IPS-18a (cell line): ENCODE measurements at regions not wholly inside any gene's neighbourhood (a gene's known extent, or its start where the extent isn't known, plus 50 kb on each side); places are given as distances from the start of the nearest gene placed in this dataset.

Experiments
- H3K27ac ChIP-seq: one replicate; pipeline ENCODE4 v1.5.1; 2013; ENCODE audit warnings: low read length
- H3K27me3 ChIP-seq: one replicate; pipeline ENCODE4 v1.6.1; 2013; ENCODE audit warnings: mild to moderate bottlenecking, low read length; ENCODE audit not compliant: control insufficient read depth, insufficient read depth
- H3K36me3 ChIP-seq: one replicate; pipeline ENCODE4 v1.6.1; 2013; ENCODE audit warnings: low read depth, low read length; ENCODE audit not compliant: control insufficient read depth
- H3K4me1 ChIP-seq: one replicate; pipeline ENCODE4 v1.6.1; 2013; ENCODE audit warnings: low read depth, low read length; ENCODE audit not compliant: control insufficient read depth
- H3K4me3 ChIP-seq: one replicate; pipeline ENCODE4 v1.5.1; 2013; ENCODE audit warnings: low read length
- H3K9ac ChIP-seq: one replicate; pipeline ENCODE4 v1.6.1; 2013; ENCODE audit warnings: mild to moderate bottlenecking, low read length, moderate library complexity
- H3K9me3 ChIP-seq: one replicate; pipeline ENCODE4 v1.6.1; 2013; ENCODE audit warnings: low read depth, low read length; ENCODE audit not compliant: control insufficient read depth

GRCh38 chr15:81567924-81568323, 193.9 kb upstream of the TMC3 start:
- H3K9ac ChIP-seq = no peak overlapping the region
- no peak overlapping the region for H3K27ac ChIP-seq
- H3K4me1 ChIP-seq = no peaks in the 10 kb centered on the region
- H3K27me3 ChIP-seq = no peaks in the 10 kb centered on the region
- no peaks in the 10 kb centered on the region for H3K9me3 ChIP-seq
- no peaks in the 10 kb centered on the region for H3K36me3 ChIP-seq
- H3K4me3 ChIP-seq = no peak overlapping the region

DNA sequence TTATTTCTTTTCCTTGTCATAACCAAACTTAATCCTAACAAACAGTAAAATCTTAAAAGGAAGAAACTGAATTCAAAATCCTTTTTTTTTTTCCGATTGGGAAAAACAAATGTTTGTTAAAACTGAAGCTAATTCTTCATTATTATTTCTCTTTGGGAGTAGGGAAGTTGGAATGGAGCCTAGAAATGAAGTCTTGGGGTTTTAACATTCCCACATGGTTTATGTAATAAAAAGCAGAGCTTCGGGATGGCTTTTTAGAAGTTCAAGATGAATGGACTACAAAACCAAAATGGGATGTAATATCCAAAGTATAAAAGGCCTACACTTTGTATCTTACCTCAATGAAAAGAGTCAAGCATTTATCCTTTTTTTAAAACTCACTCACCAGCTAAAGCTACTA, 189.0 kb upstream of the TMC3 start:
- no peaks in the 10 kb centered on the region for H3K9me3 ChIP-seq
- no peak overlapping the region for H3K4me3 ChIP-seq
- no peaks in the 10 kb centered on the region for H3K36me3 ChIP-seq
- H3K27ac ChIP-seq = no peak overlapping the region
- no peak overlapping the region for H3K9ac ChIP-seq
- H3K27me3 ChIP-seq = no peaks in the 10 kb centered on the region
- no peaks in the 10 kb centered on the region for H3K4me1 ChIP-seq

DNA sequence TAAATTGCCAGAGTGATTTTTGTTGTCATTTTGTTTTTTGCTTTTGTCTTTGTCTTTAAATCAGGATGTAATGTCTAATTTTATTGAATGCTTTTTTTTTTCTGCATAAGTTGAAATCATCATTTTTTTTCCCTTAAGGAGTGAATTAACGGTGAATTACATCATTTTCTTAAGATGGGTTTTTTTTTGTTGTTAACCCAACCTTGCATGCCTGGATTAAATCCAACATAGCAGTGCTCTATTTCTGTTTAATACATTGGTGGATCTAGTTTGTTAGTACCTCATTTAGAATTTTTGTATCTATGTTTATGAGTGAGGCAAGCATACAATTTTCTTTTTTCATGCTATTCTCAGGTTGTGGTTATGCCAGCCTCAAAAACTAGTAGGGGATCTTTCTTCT, 186.4 kb upstream of the TMC3 start:
- Histone ChIP-seq H3K4me1 (no peaks in the 10 kb centered on the region), H3K9me3 (no peaks in the 10 kb centered on the region), H3K27ac (no peak overlapping the region), H3K27me3 (no peaks in the 10 kb centered on the region), H3K4me3 (no peak overlapping the region), H3K36me3 (no peaks in the 10 kb centered on the region), H3K9ac (no peak overlapping the region)

DNA sequence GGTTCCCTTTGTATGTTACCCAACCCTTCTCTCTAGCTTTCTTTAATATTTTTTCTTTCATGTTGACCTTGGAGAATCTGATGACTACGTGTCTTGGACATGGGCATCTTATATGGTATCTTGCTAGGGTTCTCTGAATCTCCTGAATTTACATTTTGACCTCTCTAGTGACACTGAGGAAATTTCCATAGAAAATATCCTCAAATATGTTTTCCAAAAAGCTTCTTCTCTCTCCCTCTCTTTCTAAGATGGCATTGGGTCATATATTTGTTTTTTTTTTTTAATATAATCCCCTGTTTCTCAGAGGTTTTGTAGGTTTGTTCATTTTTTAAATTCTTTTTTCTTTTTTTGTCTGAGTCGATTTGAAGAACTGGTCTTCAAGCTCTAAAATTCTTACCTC, 184.0 kb upstream of the TMC3 start:
- no peak overlapping the region for H3K4me3 ChIP-seq
- H3K27me3 ChIP-seq = no peaks in the 10 kb centered on the region
- no peaks in the 10 kb centered on the region for H3K4me1 ChIP-seq
- no peaks in the 10 kb centered on the region for H3K9me3 ChIP-seq
- no peak overlapping the region for H3K27ac ChIP-seq
- no peak overlapping the region for H3K9ac ChIP-seq
- no peaks in the 10 kb centered on the region for H3K36me3 ChIP-seq

GRCh38 chr15:81555346-81555745, 181.3 kb upstream of the TMC3 start:
- Histone ChIP-seq H3K4me1 (no peaks in the 10 kb centered on the region), H3K9me3 (no peaks in the 10 kb centered on the region), H3K36me3 (no peaks in the 10 kb centered on the region), H3K27me3 (no peaks in the 10 kb centered on the region), H3K27ac (no peak overlapping the region), H3K9ac (no peak overlapping the region), H3K4me3 (no peak overlapping the region)

- Histone ChIP-seq H3K9me3 (no peaks in the 10 kb centered on the region), H3K27ac (no peak overlapping the region), H3K36me3 (no peaks in the 10 kb centered on the region), H3K27me3 (no peaks in the 10 kb centered on the region), H3K9ac (no peak overlapping the region), H3K4me1 (peaks cover 8% of the 10 kb centered on the region), H3K4me3 (no peak overlapping the region)
These were observed 174.5 kb upstream of the TMC3 start for GRCh38 chr15:81548365-81549130.

DNA sequence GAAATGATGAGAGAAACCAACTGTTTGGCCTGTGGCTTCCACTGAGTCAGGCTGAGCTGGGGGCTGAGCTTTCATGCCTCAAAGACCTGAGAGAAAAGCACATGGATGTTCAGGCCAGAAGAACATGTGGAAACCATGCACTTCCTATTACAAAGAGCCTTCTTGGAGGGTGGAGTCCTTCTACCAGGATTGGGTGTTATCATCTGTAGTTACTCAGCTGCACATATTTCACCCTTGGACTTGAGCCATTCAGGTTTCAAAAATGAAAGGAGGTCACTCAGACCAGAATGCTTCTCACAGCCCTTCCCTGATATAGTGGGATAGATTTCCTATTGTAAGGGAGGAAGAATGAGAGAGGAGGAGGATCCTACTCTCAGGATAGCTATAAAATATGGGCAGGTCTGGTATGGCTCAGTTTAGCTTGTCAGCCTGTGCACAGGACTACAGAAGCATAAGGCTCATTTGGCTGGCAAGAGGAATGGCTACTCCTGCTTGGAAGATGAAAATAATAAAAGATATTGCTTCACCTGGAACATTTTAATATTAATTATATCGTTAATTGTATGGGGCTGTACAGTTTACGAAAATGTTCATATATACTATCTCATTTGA, 173.6 kb upstream of the TMC3 start:
- Histone ChIP-seq H3K4me1 (peaks cover 8% of the 10 kb centered on the region), H3K9me3 (no peaks in the 10 kb centered on the region), H3K9ac (no peak overlapping the region), H3K27me3 (no peaks in the 10 kb centered on the region), H3K27ac (no peak overlapping the region), H3K36me3 (no peaks in the 10 kb centered on the region), H3K4me3 (no peak overlapping the region)

GRCh38 chr15:81544385-81544784, 170.4 kb upstream of the TMC3 start:
- no peak overlapping the region for H3K27ac ChIP-seq
- H3K27me3 ChIP-seq = no peaks in the 10 kb centered on the region
- H3K36me3 ChIP-seq = no peaks in the 10 kb centered on the region
- no peak overlapping the region for H3K4me3 ChIP-seq
- no peak overlapping the region for H3K9ac ChIP-seq
- H3K9me3 ChIP-seq = no peaks in the 10 kb centered on the region
- H3K4me1 ChIP-seq = peaks cover 8% of the 10 kb centered on the region

GRCh38 chr15:81540909-81541308, 166.9 kb upstream of the TMC3 start:
- H3K27ac ChIP-seq = no peak overlapping the region
- H3K9ac ChIP-seq = no peak overlapping the region
- H3K4me3 ChIP-seq = no peak overlapping the region
- no peaks in the 10 kb centered on the region for H3K9me3 ChIP-seq
- no peaks in the 10 kb centered on the region for H3K4me1 ChIP-seq
- no peaks in the 10 kb centered on the region for H3K27me3 ChIP-seq
- no peaks in the 10 kb centered on the region for H3K36me3 ChIP-seq

DNA sequence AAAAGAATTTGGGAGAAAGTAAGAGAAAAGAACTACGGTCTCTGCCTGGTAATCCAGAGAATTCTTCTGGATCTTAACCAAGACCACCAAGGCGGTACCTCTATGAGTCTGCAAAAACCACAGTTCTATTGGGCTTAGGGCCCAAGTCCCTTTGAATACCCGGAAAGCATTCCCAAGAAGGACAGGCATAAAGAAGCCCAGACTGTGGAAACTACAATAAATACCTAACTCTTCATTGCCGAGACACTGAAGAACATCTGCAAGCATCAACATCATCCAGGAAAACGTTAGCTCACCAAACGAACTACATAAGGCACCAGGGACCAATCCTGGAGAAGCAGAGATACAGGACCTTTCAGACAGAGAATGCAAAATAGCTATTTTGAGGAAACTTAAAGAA, 162.3 kb upstream of the TMC3 start:
- H3K27ac ChIP-seq = no peak overlapping the region
- no peaks in the 10 kb centered on the region for H3K36me3 ChIP-seq
- H3K4me3 ChIP-seq = no peak overlapping the region
- H3K27me3 ChIP-seq = no peaks in the 10 kb centered on the region
- H3K4me1 ChIP-seq = peaks cover 7% of the 10 kb centered on the region
- no peak overlapping the region for H3K9ac ChIP-seq
- no peaks in the 10 kb centered on the region for H3K9me3 ChIP-seq

GRCh38 chr15:81534124-81534523, 160.1 kb upstream of the TMC3 start:
- Histone ChIP-seq H3K9ac (no peak overlapping the region), H3K27ac (no peak overlapping the region), H3K9me3 (no peaks in the 10 kb centered on the region), H3K4me3 (no peak overlapping the region), H3K36me3 (no peaks in the 10 kb centered on the region), H3K27me3 (no peaks in the 10 kb centered on the region), H3K4me1 (peaks cover 29% of the 10 kb centered on the region)

DNA sequence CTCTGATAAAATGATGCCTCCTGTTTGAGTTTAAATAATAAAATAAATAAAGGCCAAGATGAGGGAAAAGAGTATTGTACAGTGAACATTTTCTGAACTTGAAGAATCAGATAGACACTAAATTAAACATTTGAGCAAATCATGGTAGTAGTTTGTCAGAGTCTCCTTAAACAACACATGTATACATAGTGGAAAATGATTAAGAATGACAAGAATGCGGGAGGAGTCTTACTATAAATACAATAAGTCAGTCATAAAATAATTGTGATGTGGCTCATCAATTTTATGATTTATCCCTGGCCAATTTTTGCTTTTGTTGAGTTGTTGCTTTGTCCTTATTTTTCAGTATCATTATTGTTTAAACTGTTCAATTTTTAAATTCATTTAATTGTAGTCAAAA, 158.0 kb upstream of the TMC3 start:
- Histone ChIP-seq H3K9me3 (no peaks in the 10 kb centered on the region), H3K4me3 (no peak overlapping the region), H3K4me1 (peaks cover 29% of the 10 kb centered on the region), H3K27ac (no peak overlapping the region), H3K27me3 (no peaks in the 10 kb centered on the region), H3K36me3 (no peaks in the 10 kb centered on the region), H3K9ac (no peak overlapping the region)
